Effector memory CD8-positive, alpha-beta T cell (primary cell): ENCODE measurements at regions not wholly inside any gene's neighbourhood (a gene's known extent, or its start where the extent isn't known, plus 50 kb on each side); places are given as distances from the start of the nearest gene placed in this dataset.

ENCODE experiments used
- ATAC-seq: fragments of 150-1000 bp; cut with Tn5 transposase; replicated peaks from 2 replicates; pipeline ENCODE4 v1.10.0; 2021; ENCODE audit warnings: mild to moderate bottlenecking, moderate library complexity
- DNase-seq, 3 experiments: peaks; one replicate each; pipeline ENCODE4 v3.0.0; 2021
- H3K27ac Mint-ChIP-seq, 2 donors: one replicate each; pipeline ENCODE4 v1.8.0; 2022; ENCODE audit warnings: mild to moderate bottlenecking in 2 of 2, mixed read lengths in 2 of 2, moderate library complexity in 2 of 2
- H3K27me3 Mint-ChIP-seq, 2 donors: one replicate each; pipeline ENCODE4 v1.8.0; 2022; ENCODE audit warnings: mixed read lengths in 2 of 2
- H3K36me3 Mint-ChIP-seq: one replicate; pipeline ENCODE4 v1.8.0; 2022; ENCODE audit warnings: mild to moderate bottlenecking, moderate library complexity, mixed read lengths; ENCODE audit not compliant: insufficient read depth
- H3K4me1 Mint-ChIP-seq, 2 donors: one replicate each; pipeline ENCODE4 v1.8.0; 2022; ENCODE audit warnings: low read depth in 2 of 2, mixed read lengths in 2 of 2
- H3K4me3 Mint-ChIP-seq, 2 donors: one replicate each; pipeline ENCODE4 v1.8.0; 2022; ENCODE audit warnings: mild to moderate bottlenecking in 2 of 2, mixed read lengths in 2 of 2, moderate library complexity in 2 of 2
- H3K9me3 Mint-ChIP-seq, 2 donors: one replicate each; pipeline ENCODE4 v1.8.0; 2022; ENCODE audit warnings: mixed read lengths in 2 of 2

DNA sequence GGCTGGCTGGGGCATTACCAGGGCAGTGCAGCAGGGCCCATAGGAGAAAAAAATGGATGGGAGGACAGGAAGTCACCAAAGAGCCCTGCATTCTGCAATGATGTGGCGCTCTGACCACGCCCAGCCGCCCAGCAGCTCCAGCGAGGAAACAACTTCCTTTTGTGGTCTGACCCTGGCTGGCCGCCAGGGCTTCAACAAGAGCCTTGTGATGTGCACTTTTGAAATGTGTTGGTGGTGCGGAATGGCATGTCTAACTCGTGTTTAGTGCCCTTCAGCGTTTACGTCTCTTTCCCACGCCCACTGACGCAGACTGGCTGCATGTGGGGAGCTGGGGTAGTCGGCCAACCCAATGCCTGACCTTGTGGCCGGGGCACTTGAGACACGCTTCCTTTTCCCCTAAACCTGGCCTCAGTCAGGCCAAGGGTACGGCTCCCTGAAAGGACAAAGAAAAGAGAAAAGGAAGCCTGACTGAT, 81.9 kb upstream of the CTNNB1 start:
- Mint-ChIP-seq H3K36me3 (no peaks in the 10 kb centered on the region), H3K4me3 (peak overlapping the region; percentile 70 to 71), H3K9me3 (no peaks in the 10 kb centered on the region), H3K4me1 (peaks cover 17 to 22% of the 10 kb centered on the region in 2 donors), H3K27ac (peak overlapping the region; percentile 92 to 94), H3K27me3 (peaks cover 0 to 5% of the 10 kb centered on the region in 2 donors)
- DNase-seq (peak; percentile 77 to 84 (median 79)), ATAC-seq (peak; percentile 91)

DNA sequence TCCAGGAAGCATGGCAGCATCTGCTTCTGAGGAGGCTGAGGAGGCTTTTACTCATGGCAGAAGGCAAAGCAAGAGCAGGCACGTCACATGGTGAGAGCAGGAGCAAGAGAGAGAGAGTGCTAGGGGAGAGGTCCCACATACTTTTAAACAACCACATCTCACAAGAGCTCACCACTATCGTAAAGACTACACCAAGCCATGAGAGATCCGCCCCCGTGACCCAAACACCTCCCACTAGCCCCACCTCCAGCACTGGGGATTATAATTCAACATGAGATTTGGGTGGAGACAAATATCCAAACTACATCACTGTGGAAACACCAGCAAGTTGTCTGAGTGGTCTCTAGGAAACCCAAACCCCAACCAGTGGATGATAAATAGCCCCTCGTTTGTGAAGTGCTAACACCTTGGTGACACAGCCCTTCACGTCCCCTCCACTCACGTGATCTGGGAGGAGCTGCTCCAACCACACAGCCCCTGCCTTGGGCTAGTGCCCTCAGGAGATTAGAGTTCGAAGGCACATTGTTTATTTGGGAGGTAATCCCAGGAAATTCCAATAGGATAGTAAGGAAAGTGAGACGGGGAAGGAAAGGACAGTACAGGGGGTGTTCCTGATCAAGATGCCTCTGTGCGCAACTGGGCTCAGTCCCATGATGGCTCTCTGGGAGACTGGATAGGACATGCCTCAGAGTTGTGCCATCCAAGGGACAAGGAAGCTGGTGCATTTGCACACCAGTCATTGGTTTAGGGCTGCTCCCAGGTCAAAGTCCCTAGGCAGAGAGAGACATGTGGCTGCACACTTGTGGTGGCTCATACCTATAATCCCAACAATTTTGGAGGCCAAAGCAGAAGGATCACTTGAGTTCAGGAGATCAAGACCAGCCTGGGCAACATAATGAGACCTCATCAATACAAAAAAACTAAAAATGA, 80.6 kb upstream of the CTNNB1 start:
- Mint-ChIP-seq H3K4me1 (peaks cover 17 to 22% of the 10 kb centered on the region in 2 donors), H3K36me3 (no peaks in the 10 kb centered on the region), H3K27me3 (peaks cover 4 to 13% of the 10 kb centered on the region in 2 donors), H3K4me3 (peak overlapping the region; percentile 70 to 71), H3K27ac (peak overlapping the region; percentile 92 to 94), H3K9me3 (no peaks in the 10 kb centered on the region)
- DNase-seq = no peak
- no peak for ATAC-seq

DNA sequence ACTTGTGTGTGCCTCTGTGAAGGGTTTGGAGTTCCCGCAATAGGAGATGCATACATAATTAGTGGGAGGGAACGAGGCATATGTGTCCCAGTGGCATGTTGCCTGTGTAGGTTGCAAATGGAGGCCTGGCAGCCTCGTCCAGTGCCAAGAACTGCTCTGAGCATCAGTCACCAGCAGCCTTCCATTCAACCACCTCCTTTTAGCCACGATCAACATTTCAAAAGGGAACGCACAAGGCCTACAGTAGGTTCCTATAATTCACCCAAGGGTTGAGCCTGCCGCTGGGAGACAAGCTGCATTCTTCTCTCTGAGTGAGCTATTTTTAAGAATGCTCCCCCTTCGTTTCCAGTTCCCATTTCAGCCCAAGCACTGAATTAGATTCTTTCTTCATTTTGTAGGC, 78.8 kb upstream of the CTNNB1 start:
- no peaks in the 10 kb centered on the region for H3K36me3 Mint-ChIP-seq
- no peak overlapping the region for H3K27ac Mint-ChIP-seq
- ATAC-seq (no peak), DNase-seq (no peak)
- H3K27me3 Mint-ChIP-seq = peaks cover 15 to 29% of the 10 kb centered on the region in 2 donors
- H3K4me3 Mint-ChIP-seq = no peak overlapping the region
- H3K9me3 Mint-ChIP-seq = no peaks in the 10 kb centered on the region
- H3K4me1 Mint-ChIP-seq = peaks cover 17 to 22% of the 10 kb centered on the region in 2 donors

DNA sequence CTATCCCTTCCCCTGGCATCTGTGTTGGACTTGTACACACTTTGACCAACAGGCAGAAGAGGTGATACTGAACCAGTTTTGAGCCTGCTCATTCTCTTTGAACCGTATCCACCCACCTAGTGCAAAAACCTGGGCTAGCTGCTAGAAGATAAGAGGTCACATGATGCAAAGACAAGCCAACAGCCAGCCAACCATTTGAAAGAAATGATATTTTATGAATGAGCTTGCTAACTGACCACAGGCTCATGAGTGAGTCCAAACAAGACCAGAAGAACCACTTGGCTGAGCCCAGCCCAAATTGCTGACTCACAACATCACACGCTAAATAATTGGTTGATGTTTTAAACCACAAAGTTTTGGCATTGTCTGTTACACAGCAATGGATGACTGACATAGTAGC, 74.0 kb upstream of the CTNNB1 start:
- no peak overlapping the region for H3K27ac Mint-ChIP-seq
- peaks cover 2% of the 10 kb centered on the region for H3K36me3 Mint-ChIP-seq
- H3K27me3 Mint-ChIP-seq = peaks cover 30 to 57% of the 10 kb centered on the region in 2 donors
- no peak for ATAC-seq
- H3K4me1 Mint-ChIP-seq = no peaks in the 10 kb centered on the region
- peaks cover 2 to 7% of the 10 kb centered on the region in 2 donors for H3K9me3 Mint-ChIP-seq
- no peak overlapping the region for H3K4me3 Mint-ChIP-seq
- no peak for DNase-seq

DNA sequence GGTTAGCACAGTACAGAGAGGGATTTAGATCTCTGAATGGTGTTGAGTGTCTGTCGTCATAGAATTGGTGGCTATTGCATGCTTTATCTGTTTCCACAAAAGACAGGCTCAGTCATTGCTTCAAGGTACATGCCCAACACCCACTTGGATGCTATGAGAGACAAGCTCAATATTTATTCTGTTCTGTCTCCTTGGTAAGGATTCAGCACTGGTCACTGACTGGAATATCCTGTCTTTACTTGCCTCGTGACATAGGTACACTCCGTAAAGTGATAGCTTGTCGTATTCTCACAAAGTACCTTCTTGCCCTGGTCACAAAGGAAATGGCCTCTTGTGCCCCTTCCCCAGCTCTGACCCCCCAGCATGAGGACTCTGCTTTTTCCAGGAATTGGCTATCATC, 72.8 kb upstream of the CTNNB1 start:
- ATAC-seq (no peak), DNase-seq (no peak)
- Mint-ChIP-seq H3K27ac (no peak overlapping the region), H3K36me3 (peaks cover 2% of the 10 kb centered on the region), H3K27me3 (peaks cover 30 to 57% of the 10 kb centered on the region in 2 donors), H3K4me3 (no peak overlapping the region), H3K4me1 (no peaks in the 10 kb centered on the region), H3K9me3 (peaks cover 2 to 7% of the 10 kb centered on the region in 2 donors)

DNA sequence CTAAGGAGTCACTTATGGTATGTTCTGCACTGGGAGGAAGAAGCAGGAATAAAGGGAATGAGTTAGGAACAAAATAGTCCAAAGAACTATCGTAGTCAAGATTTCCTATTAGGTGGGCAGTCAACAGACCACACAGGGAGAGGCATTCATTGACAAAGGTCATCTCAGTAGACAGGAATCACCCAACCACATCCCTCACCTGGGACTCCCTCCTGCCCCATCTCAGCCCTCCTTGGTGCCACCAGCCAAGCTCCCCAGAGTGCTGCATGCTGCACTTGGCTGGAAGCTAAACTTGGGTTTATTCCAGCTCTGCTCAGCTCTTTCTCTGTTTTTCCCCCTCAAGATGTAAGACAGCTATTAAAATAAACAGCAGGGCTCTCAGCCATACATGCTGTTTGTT, 72.3 kb upstream of the CTNNB1 start:
- Mint-ChIP-seq H3K4me1 (no peaks in the 10 kb centered on the region), H3K4me3 (no peak overlapping the region), H3K27me3 (peaks cover 30 to 57% of the 10 kb centered on the region in 2 donors), H3K36me3 (peaks cover 2% of the 10 kb centered on the region), H3K27ac (no peak overlapping the region), H3K9me3 (peaks cover 2 to 7% of the 10 kb centered on the region in 2 donors)
- DNase-seq (no peak), ATAC-seq (no peak)

DNA sequence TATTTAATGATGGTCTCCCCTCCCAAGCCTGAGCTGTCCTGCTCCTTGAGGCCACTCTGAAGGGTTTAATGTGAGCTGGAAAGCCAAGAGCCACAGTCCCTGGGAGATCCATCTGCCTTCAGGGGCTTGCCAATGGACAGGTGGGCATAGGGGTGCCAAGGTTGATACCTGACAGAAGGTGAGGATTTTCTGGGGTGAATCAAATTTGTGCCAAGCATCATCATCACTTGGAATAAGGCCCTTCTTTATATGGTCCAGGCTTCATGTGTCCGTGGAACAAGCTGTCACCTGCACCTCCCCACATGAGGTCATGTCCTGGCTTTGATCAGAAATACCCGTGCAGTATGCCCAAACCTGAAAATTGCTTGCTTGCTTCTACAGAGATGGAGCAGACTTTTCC, 71.9 kb upstream of the CTNNB1 start:
- peaks cover 2 to 7% of the 10 kb centered on the region in 2 donors for H3K9me3 Mint-ChIP-seq
- H3K27ac Mint-ChIP-seq = no peak overlapping the region
- ATAC-seq (no peak), DNase-seq (no peak)
- no peaks in the 10 kb centered on the region for H3K4me1 Mint-ChIP-seq
- H3K36me3 Mint-ChIP-seq = peaks cover 2% of the 10 kb centered on the region
- no peak overlapping the region for H3K4me3 Mint-ChIP-seq
- H3K27me3 Mint-ChIP-seq = peaks cover 30 to 52% of the 10 kb centered on the region in 2 donors

DNA sequence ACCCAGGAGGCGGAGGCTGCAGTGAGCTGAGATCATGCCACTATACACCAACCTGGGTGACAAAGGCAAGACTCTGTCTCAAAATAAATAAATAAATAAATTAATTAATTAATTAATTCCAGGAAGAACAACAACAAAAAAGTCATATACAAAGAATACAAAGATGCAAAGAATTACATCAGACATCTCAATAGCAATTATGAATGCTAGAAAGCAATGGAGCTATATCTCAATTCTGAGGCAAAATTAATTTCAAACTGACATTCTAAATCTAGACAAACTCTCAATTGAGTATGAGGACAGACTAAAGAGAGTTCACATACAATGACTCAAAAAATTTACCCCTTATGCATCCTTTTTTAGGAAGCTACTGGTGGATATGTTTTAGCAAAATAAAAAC, 69.6 kb upstream of the CTNNB1 start:
- DNase-seq = no peak
- Mint-ChIP-seq H3K4me1 (no peaks in the 10 kb centered on the region), H3K27me3 (peaks cover 21 to 35% of the 10 kb centered on the region in 2 donors), H3K4me3 (no peak overlapping the region), H3K9me3 (peaks cover 2 to 7% of the 10 kb centered on the region in 2 donors), H3K27ac (no peak overlapping the region), H3K36me3 (peaks cover 2% of the 10 kb centered on the region)
- ATAC-seq = no peak

DNA sequence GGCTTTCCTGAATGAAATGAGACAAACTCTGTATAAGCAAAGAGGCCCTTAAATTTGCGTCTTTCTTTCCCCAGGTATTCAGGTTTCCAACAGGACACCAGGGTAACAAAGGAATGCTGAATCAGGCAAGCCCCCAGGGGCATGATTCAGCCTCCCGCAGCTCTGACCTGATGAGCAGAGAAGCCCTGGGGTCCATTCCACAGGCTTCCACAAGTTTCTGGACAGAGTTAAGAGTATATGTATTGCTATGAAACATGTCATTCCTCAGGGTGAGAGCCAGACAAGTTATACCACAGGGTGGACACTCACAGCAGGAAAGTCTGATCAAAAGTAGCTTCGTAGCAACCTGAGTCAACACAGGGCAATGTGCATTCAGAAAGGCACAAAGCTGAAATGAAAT, 68.1 kb upstream of the CTNNB1 start:
- H3K4me1 Mint-ChIP-seq = no peaks in the 10 kb centered on the region
- H3K36me3 Mint-ChIP-seq = no peaks in the 10 kb centered on the region
- H3K27me3 Mint-ChIP-seq = peaks cover 7 to 23% of the 10 kb centered on the region in 2 donors
- no peak overlapping the region for H3K27ac Mint-ChIP-seq
- ATAC-seq (no peak), DNase-seq (no peak)
- peaks cover 2 to 7% of the 10 kb centered on the region in 2 donors for H3K9me3 Mint-ChIP-seq
- no peak overlapping the region for H3K4me3 Mint-ChIP-seq

DNA sequence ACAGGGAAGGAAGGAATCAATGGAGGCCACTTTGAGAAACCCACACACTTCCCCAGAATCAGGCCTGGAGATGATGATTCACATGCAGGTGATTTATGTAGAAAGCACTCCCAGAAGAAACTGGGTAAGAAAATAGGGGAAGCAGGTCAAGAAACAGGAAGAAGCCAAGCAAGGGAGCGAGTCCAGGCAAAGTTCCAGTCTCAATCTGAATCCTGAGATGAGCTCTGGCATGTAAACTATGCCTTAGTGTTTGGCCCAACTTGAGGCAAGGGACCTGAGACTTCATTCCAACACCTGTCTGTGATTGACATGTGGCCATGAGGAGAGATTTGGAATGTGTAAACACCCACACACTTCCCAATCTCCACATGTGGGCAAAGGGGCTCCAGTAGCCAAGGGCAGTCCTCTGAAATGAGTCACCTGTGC, 61.6 kb upstream of the CTNNB1 start:
- ATAC-seq = no peak
- no peak for DNase-seq
- peaks cover 0 to 11% of the 10 kb centered on the region in 2 donors for H3K27me3 Mint-ChIP-seq
- H3K4me3 Mint-ChIP-seq = no peak overlapping the region
- H3K27ac Mint-ChIP-seq = no peak overlapping the region
- H3K4me1 Mint-ChIP-seq = peaks cover 0 to 3% of the 10 kb centered on the region in 2 donors
- no peaks in the 10 kb centered on the region for H3K36me3 Mint-ChIP-seq
- no peaks in the 10 kb centered on the region for H3K9me3 Mint-ChIP-seq

DNA sequence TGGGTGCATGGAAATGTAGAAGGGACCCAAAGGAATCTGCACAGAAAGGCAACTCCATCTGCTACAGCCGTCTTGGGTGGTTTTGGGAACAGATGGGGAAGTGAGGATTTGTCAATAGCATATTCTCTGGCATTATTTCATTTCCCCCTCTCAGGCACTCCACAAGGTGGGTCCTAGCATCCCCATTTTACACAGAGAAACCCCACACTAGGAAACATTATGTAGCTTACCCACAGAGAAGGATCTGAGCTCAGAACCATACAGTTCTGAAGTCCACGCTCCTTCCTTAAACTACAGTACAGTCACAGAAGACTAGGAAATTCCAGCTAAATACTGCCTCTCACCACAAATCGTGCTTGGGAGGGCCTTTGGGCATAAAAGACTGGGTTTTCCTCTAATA, 61.2 kb upstream of the CTNNB1 start:
- no peaks in the 10 kb centered on the region for H3K9me3 Mint-ChIP-seq
- peaks cover 0 to 16% of the 10 kb centered on the region in 2 donors for H3K27me3 Mint-ChIP-seq
- H3K4me1 Mint-ChIP-seq = peaks cover 0 to 3% of the 10 kb centered on the region in 2 donors
- DNase-seq = no peak
- H3K27ac Mint-ChIP-seq = no peak overlapping the region
- ATAC-seq = no peak
- H3K4me3 Mint-ChIP-seq = no peak overlapping the region
- no peaks in the 10 kb centered on the region for H3K36me3 Mint-ChIP-seq

DNA sequence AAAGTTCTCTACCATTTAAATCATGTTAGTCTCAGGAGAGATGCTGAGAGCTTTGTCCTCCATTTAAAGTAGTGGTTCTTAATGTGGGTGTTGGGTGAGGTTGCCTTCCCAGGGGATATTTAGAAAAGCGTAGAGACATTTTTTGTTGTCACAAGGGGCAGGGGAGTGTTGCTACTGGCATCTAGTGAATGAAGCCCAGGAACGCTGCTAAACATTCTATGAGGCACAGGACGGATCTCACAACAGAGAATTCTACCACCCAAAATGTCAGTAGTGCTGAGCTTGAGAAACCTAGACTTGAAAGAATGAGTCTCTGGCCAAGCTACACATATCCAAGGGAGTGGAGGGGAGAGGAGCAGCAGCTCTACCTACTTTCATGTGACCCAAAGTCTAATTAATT, 60.7 kb upstream of the CTNNB1 start:
- Mint-ChIP-seq H3K36me3 (no peaks in the 10 kb centered on the region), H3K9me3 (no peaks in the 10 kb centered on the region), H3K4me3 (no peak overlapping the region), H3K27me3 (peaks cover 0 to 18% of the 10 kb centered on the region in 2 donors), H3K4me1 (peaks cover 0 to 3% of the 10 kb centered on the region in 2 donors), H3K27ac (no peak overlapping the region)
- DNase-seq (no peak), ATAC-seq (no peak)

DNA sequence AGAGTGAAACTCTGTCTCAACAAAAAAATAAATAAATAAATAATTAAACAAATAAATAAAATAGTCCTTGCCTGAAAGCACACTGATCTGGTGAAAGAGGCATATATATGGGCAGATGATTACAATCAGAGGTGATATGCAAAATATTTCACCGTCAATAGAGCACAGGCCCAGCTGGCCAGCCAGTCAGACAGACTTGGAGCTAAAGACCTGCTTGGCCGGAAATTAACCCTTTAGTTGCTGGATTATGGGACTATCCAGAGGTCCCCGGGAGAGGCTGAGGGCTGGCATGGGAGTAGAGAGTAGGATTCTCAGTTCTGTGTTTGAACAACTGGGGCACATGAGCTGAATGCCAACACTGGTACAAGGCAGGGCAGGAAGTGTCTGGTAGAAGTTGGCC, 59.1 kb upstream of the CTNNB1 start:
- H3K4me3 Mint-ChIP-seq = no peak overlapping the region
- ATAC-seq (no peak), DNase-seq (no peak)
- H3K36me3 Mint-ChIP-seq = no peaks in the 10 kb centered on the region
- peaks cover 0 to 24% of the 10 kb centered on the region in 2 donors for H3K27me3 Mint-ChIP-seq
- peaks cover 0 to 3% of the 10 kb centered on the region in 2 donors for H3K4me1 Mint-ChIP-seq
- H3K9me3 Mint-ChIP-seq = no peaks in the 10 kb centered on the region
- no peak overlapping the region for H3K27ac Mint-ChIP-seq
